ENCODE measurements at regions not wholly inside any gene's neighbourhood (a gene's known extent, or its start where the extent isn't known, plus 50 kb on each side); places are given as distances from the start of the nearest gene placed in this dataset.

- Histone ChIP-seq H2AK5ac (ENCODE audit: insufficient read length, low read length) (no peak overlapping the region), H2BK20ac (ENCODE audit: low read depth, low read length, poor library complexity, severe bottlenecking) (no peak overlapping the region), H2AFZ (ENCODE audit: low read length) (no peak overlapping the region), H3K23me2 (ENCODE audit: insufficient read length, low read depth, low read length, poor library complexity, severe bottlenecking) (no peaks in the 10 kb centered on the region), H3K79me1 (ENCODE audit: insufficient read depth, low read depth, low read length, poor library complexity, severe bottlenecking) (no peaks in the 10 kb centered on the region), H3K23ac (ENCODE audit: insufficient read length, low read depth, low read length) (no peak overlapping the region), H3K4me2 (ENCODE audit: insufficient read depth, insufficient read length, low read length) (no peak overlapping the region), H3K9me3 (ENCODE audit: control insufficient read depth, low read depth, low read length) (no peaks in the 10 kb centered on the region), H3K18ac (ENCODE audit: insufficient read length, low read depth, low read length) (peak overlapping the region; percentile 25), H4K5ac (ENCODE audit: insufficient read length, low read depth, low read length) (no peak overlapping the region), H3T11ph (ENCODE audit: low read length) (no peak overlapping the region), H4K8ac (replicated peaks; ENCODE audit: insufficient read length, low read depth, low read length) (no peak overlapping the region), H3K56ac (ENCODE audit: insufficient read length, low read depth, low read length) (no peak overlapping the region), H3K79me2 (ENCODE audit: insufficient read depth, low read length) (no peaks in the 10 kb centered on the region), H4K20me1 (ENCODE audit: control insufficient read depth, insufficient read depth, insufficient read length) (no peaks in the 10 kb centered on the region), H3K27me3 (ENCODE audit: insufficient read depth, low read length) (no peaks in the 10 kb centered on the region), H4K91ac (ENCODE audit: insufficient read length, low read depth, low read length) (no peak overlapping the region), H2BK12ac (ENCODE audit: insufficient read length, low read depth, low read length) (peak overlapping the region; percentile 90), H2BK120ac (ENCODE audit: low read depth, low read length, poor library complexity, severe bottlenecking) (no peak overlapping the region), H2BK5ac (ENCODE audit: insufficient read length, low read length) (peak overlapping the region; percentile 29), H3K4me1 (ENCODE audit: insufficient read depth, low read length) (no peaks in the 10 kb centered on the region), H2BK15ac (ENCODE audit: low read depth, low read length) (no peak overlapping the region), H3K9ac (ENCODE audit: extremely low read depth, insufficient read length, low read length) (no peak overlapping the region), H3K14ac (ENCODE audit: insufficient read depth, low read length) (peak overlapping the region; percentile 85), H3K27ac (ENCODE audit: insufficient read length, low read depth, low read length) (no peak overlapping the region), H3K4ac (ENCODE audit: low read depth, low read length) (no peak overlapping the region)
- no peaks in the 10 kb centered on the region for H3K27me3 Mint-ChIP-seq (ENCODE audit: low read depth)
- TF ChIP-seq CTCF (conservative IDR thresholded peaks at IDR 0.05): no peak
- no peaks in the 10 kb centered on the region for H3K36me3 Mint-ChIP-seq (ENCODE audit: insufficient read depth in 1 of 3, low read depth in 3 of 3)
- no peaks in the 10 kb centered on the region; a peak in 2 of 5 replicates for H3K9me3 Mint-ChIP-seq
- DNase-seq: no peak
- no peak overlapping the region; a peak in 1 of 5 replicates for H3K4me3 Mint-ChIP-seq
- H3K4me1 Mint-ChIP-seq: peaks cover 4 to 10% of the 10 kb centered on the region in 2 experiments; a peak in 1 of 4 replicates
- H3K27ac Mint-ChIP-seq: no peak overlapping the region; a peak in 1 of 7 replicates
- WGBS (ENCODE audit: extremely low coverage, insufficient read length, low lambda C conversion rate): no CpG with 5 or more reads among the region's 8 CpGs
Measured at GRCh38 chr20:53839423-53840176, 230.8 kb downstream of the BCAS1 start.
